ENCODE measurements at regions not wholly inside any gene's neighbourhood (a gene's known extent, or its start where the extent isn't known, plus 50 kb on each side); places are given as distances from the start of the nearest gene placed in this dataset.

GRCh38 chr6:66838764-66839163 lies 1131.7 kb upstream of the EYS start:
- DNase-seq (no peak), ATAC-seq (no peak)
- no peaks in the 10 kb centered on the region for H3K27me3 ChIP-seq (ENCODE audit: insufficient read depth in 3 of 3, low read length in 2 of 3)
- intact Hi-C loops (cut with DNase I) = no loop called here
- no peaks in the 10 kb centered on the region for H3K36me3 ChIP-seq (ENCODE audit: insufficient read depth in 1 of 2, low read depth in 1 of 2)
- no peaks in the 10 kb centered on the region for H3K4me1 ChIP-seq
- H3K9me3 ChIP-seq = no peaks in the 10 kb centered on the region
- TF ChIP-seq CTCF (IDR thresholded peaks at IDR 0.05) = no peak
- WGBS, 3 donors = 77 to 79% (median 77%) methylated on average over 5 of the region's 5 CpGs
- no peak overlapping the region for H3K4me3 ChIP-seq
- H3K27ac ChIP-seq = no peak overlapping the region

DNA sequence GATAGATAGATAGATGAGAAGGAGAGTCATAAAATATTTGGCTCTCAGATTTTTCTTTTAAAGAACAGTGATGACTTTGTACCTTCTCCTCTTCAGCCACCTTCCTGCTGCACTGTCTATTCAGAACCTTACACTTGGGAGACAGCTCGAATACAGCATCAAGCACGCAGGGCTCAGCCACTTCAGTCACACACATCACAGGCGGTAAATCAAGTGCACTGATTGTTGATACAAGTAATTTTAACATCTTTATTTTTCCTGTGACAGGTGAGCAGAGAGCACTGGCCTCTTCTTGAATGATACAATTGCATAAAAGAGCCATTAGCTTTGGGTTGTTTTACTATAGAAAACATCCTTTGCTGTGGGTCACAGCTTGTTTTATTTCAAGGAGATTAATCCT lies 1118.5 kb upstream of the EYS start:
- DNase-seq (no peak), ATAC-seq (no peak)
- no peaks in the 10 kb centered on the region for H3K36me3 ChIP-seq (ENCODE audit: insufficient read depth in 1 of 2, low read depth in 1 of 2)
- no peaks in the 10 kb centered on the region for H3K27me3 ChIP-seq (ENCODE audit: insufficient read depth in 3 of 3, low read length in 2 of 3)
- H3K4me1 ChIP-seq = no peaks in the 10 kb centered on the region
- WGBS, 3 donors = 65 to 72% (median 70%) methylated on average over 3 of the region's 3 CpGs
- H3K4me3 ChIP-seq = no peak overlapping the region
- H3K9me3 ChIP-seq = no peaks in the 10 kb centered on the region
- no peak overlapping the region for H3K27ac ChIP-seq
- intact Hi-C loops (cut with DNase I) = no loop called here
- no peak for TF ChIP-seq CTCF (IDR thresholded peaks at IDR 0.05)

DNA sequence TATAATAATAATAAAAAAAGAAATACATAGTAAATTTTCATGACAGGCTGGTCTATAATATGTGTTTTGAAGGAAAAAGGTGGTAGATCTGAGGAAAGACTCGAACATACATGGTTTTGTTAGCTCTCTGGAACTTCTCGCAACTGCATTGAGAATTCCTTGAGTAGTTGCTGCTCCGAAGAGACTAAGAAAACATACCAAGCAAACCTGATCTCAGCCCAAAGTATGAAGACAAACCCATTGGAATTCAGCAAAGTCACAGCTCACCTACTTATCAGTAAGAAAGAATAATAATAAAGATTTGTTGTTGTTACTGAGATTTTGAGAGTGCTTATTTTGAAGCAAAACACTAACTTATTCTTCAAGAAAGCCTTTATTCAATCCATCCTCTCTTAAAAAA lies 1107.1 kb upstream of the EYS start:
- WGBS, 3 donors = 50 to 74% (median 70%) methylated on average over 3 of the region's 3 CpGs
- no peaks in the 10 kb centered on the region for H3K4me1 ChIP-seq
- no peak overlapping the region for H3K27ac ChIP-seq
- intact Hi-C loops (cut with DNase I) = no loop called here
- no peak for TF ChIP-seq CTCF (IDR thresholded peaks at IDR 0.05)
- H3K36me3 ChIP-seq (ENCODE audit: insufficient read depth in 1 of 2, low read depth in 1 of 2) = no peaks in the 10 kb centered on the region
- no peaks in the 10 kb centered on the region for H3K9me3 ChIP-seq
- DNase-seq (no peak), ATAC-seq (no peak)
- H3K4me3 ChIP-seq = no peak overlapping the region
- no peaks in the 10 kb centered on the region for H3K27me3 ChIP-seq (ENCODE audit: insufficient read depth in 3 of 3, low read length in 2 of 3)

DNA sequence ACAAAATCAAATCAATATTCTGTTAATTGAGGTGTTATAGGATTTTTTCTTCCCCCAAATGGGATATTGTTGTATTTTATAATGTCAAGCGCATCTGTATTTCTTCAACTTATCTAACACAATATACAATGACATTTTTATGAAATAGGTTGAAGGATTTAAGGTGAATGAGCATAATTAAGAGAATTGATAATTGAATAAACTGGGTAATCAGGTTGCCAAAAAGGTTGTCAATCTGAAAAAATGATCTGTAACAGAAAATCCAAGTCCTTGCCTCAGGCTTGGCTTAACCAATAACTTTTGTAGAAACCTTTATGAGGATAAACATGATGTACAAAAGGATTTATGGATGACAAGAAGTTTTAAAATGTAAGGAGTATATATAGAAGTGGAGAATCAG lies 1101.7 kb upstream of the EYS start:
- no peaks in the 10 kb centered on the region for H3K4me1 ChIP-seq
- no peak overlapping the region for H3K27ac ChIP-seq
- intact Hi-C loops (cut with DNase I) = no loop called here
- H3K36me3 ChIP-seq (ENCODE audit: insufficient read depth in 1 of 2, low read depth in 1 of 2) = no peaks in the 10 kb centered on the region
- 91 to 100% (median 93%) methylated on average over 1 of the region's 1 CpG for WGBS, 3 donors
- ATAC-seq (no peak), DNase-seq (no peak)
- no peak for TF ChIP-seq CTCF (IDR thresholded peaks at IDR 0.05)
- H3K4me3 ChIP-seq = no peak overlapping the region
- no peaks in the 10 kb centered on the region for H3K9me3 ChIP-seq
- H3K27me3 ChIP-seq (ENCODE audit: insufficient read depth in 3 of 3, low read length in 2 of 3) = no peaks in the 10 kb centered on the region

DNA sequence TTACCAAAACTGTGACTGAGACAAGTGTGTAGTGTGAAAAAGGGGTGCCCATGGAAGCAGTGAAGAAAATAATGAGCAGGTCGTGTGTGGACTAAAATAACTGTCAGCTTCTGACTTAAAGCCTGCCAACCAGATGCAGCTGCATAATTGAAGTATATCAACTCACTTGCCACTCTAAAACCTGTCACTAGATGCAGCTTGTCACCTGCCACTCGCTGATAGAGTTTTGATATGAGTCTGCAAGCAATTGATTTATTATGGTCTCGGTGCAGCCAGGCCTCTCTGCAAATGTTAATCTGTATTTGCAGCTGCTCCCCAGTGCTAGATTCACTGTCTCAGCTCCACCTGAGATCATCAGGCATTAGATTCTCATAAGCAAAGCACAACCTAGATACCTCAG lies 1090.0 kb upstream of the EYS start:
- 45 to 50% (median 49%) methylated on average over 3 of the region's 3 CpGs for WGBS, 3 donors
- no peak for DNase-seq
- Histone ChIP-seq H3K9me3 (no peaks in the 10 kb centered on the region), H3K27ac (no peak overlapping the region), H3K36me3 (ENCODE audit: insufficient read depth in 1 of 2, low read depth in 1 of 2) (no peaks in the 10 kb centered on the region), H3K27me3 (ENCODE audit: insufficient read depth in 3 of 3, low read length in 2 of 3) (no peaks in the 10 kb centered on the region), H3K4me1 (no peaks in the 10 kb centered on the region), H3K4me3 (no peak overlapping the region)
- intact Hi-C loops (cut with DNase I) = no loop called here
- no peak for TF ChIP-seq CTCF (IDR thresholded peaks at IDR 0.05)
- no peak for ATAC-seq
